ENCODE measurements at regions not wholly inside any gene's neighbourhood (a gene's known extent, or its start where the extent isn't known, plus 50 kb on each side); places are given as distances from the start of the nearest gene placed in this dataset.

DNA sequence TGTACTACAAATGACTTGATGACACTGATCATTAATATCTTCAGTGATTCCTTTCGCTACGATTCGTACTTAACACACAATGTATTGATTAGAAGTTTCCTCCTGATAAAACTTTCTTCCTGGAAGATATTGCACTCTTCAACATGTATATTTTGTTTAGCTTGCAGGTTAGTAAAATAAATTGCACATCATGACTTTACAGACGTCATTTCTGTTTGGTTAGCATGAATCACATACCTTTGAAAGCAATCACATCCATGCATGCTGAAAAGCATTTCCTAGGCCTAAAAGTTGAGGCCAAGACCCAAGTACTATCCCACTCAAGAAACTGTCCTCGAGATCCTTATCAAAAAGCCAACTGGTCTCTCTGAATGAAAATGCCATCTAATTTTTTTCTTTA is 1841.0 kb upstream of the PCDH7 start:
- no peak for TF ChIP-seq CTCF (IDR thresholded peaks at IDR 0.05)
- no peak for TF ChIP-seq ZFX (IDR thresholded peaks at IDR 0.05; ENCODE audit: borderline replicate concordance)
